Heart left ventricle (tissue), 16 donors: ENCODE measurements at regions not wholly inside any gene's neighbourhood (a gene's known extent, or its start where the extent isn't known, plus 50 kb on each side); places are given as distances from the start of the nearest gene placed in this dataset.

Source experiments
- ATAC-seq, 4 donors: fragments of 200-7000 bp; cut with Tn5 transposase; one replicate each; pipeline ENCODE4 v1.9.1; 2020 to 2022; ENCODE audit warnings: moderate library complexity in 4 of 4, mild to moderate bottlenecking in 3 of 4, moderate number of reproducible peaks in 1 of 4
- DNase-seq, 5 donors: peaks; one replicate each; pipeline ENCODE4 v3.0.0-alpha.2; 2020
- H3K27ac ChIP-seq, 12 donors: fragments of 200-600 bp; sonication (generic) in 4 of 12; one replicate each; pipeline versions ENCODE4 v1.5.0 to v1.8.0; 2016 to 2022; ENCODE audit warnings: mild to moderate bottlenecking in 2 of 12
- H3K27me3 ChIP-seq, 9 donors: fragments of 200-600 bp; sonication (generic) in 2 of 9; one replicate each; pipeline versions ENCODE4 v1.5.1 to v1.8.0; 2016 to 2022; ENCODE audit warnings: mild to moderate bottlenecking in 3 of 9
- H3K36me3 ChIP-seq, 9 donors: fragments of 200-600 bp; sonication (generic) in 2 of 9; one replicate each; pipeline versions ENCODE4 v1.5.0 to v1.8.0; 2018 to 2022; ENCODE audit warnings: mild to moderate bottlenecking in 2 of 9
- H3K4me1 ChIP-seq, 12 donors: fragments of 200-600 bp; sonication (generic) in 4 of 12; one replicate each; pipeline versions ENCODE4 v1.5.0 to v1.8.0; 2016 to 2022; ENCODE audit warnings: mild to moderate bottlenecking in 3 of 12
- H3K4me3 ChIP-seq, 12 donors: fragments of 200-600 bp; sonication (generic) in 4 of 12; one replicate each; pipeline versions ENCODE4 v1.5.0 to v1.8.0; 2017 to 2022; ENCODE audit warnings: mild to moderate bottlenecking in 9 of 12, moderate library complexity in 4 of 12
- H3K9me3 ChIP-seq, 12 donors: fragments of 200-600 bp; sonication (generic) in 4 of 12; one replicate each; pipeline versions ENCODE4 v1.5.0 to v1.8.0; 2016 to 2022; ENCODE audit warnings: mild to moderate bottlenecking in 1 of 12
- POLR2A ChIP-seq, 2 donors: fragments of 450-650 bp; IDR thresholded peaks; one replicate each; pipeline ENCODE4 v1.6.1; 2017; ENCODE audit warnings: antibody characterized with exemption in 2 of 2, mild to moderate bottlenecking in 2 of 2, moderate library complexity in 2 of 2
- WGBS, 4 donors: extraction: QIAGEN DNeasy Blood & Tissue Kit in 2 of 4; methylation state at CpG; one replicate each; pipeline versions ENCODE4 v1.1.5 to v1.1.7; 2013 to 2018; 5-methylcytosine and 5-hydroxymethylcytosine counted together
- intact Hi-C, 10 donors: fragments of 100-400 bp; cut with DNase I; formaldehyde crosslinking; loops; one replicate each; pipeline versions ENCODE4 v1.11.1 to v1.14.2; 2022
- TF ChIP-seq, protein P1 (sequence below), 12 donors: fragments of 200-600 bp; sonication (generic) in 4 of 12; IDR thresholded peaks; one replicate each; pipeline versions ENCODE4 v1.5.0 to v1.8.0; 2018 to 2022; ENCODE audit warnings: antibody characterized with exemption in 12 of 12, mild to moderate bottlenecking in 5 of 12
- donor health status: ischemic (EF 13 %, LVEDD 7.1; RV severe dilation, severe dysfunction).
- donor health status: healthy with polysubstance abuse.
- donor health status: DM: no; HTN: yes; CAD: no.
- donor health status: DM: no; HTN: no; CAD: no.
- donor health status: ischemic (EF 25% LVEDD 6.9; RV normal size, moderate dysfunction).
- donor health status: ischemic (EF 25% LVEDD 5.7; RV mildly dilated, moderate dysfunction).
- donor health status: healthy.
- donor health status: DM: yes; HTN: yes; CAD: no.
- donor health status: ischemic (EF 35%, LVEDD 5.7; RV mildly dilated, moderate dysfunction).
- donor health status: nonischemic (EF 11% LVEDD 7.7; RV severe dilation, severe dysfunction).
- donor health status: DM: yes; HTN: yes; CAD: no.
- donor health status: PGD.
- donor health status: ischemic (EF 29% LVEDD 5.4; RV normal size, mild dysfunction).
- donor health status: nonischemic (EF 23%, LVEDD 6.1; RV moderate dilation, normal function).

DNA sequence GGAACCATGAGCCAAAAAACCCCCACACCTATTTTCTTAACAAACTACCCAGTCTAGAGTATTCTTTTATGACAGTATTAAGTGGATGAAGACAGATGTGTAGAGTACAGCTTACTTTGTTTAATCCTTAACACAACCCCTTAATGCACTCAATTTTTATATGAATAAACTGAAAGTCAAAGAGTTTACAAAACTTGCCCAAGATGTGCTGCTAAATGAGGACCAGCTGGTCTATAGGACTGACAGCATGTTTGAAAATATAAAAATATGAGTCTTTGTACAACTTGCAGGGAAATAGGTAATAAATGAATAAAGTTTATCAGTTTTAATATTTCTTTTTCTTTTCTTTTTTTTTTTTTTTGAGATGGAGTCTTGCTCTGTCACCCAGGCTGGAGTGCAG is 102.3 kb downstream of the ZFY start:
- DNase-seq (no peak), ATAC-seq (no peak)
- Histone ChIP-seq H3K36me3 (no peaks in the 10 kb centered on the region), H3K4me3 (no peak overlapping the region), H3K9me3 (no peaks in the 10 kb centered on the region), H3K4me1 (no peaks in the 10 kb centered on the region), H3K27ac (no peak overlapping the region), H3K27me3 (no peaks in the 10 kb centered on the region)
- intact Hi-C loops = no loop called here
- TF ChIP-seq, protein P1, sequence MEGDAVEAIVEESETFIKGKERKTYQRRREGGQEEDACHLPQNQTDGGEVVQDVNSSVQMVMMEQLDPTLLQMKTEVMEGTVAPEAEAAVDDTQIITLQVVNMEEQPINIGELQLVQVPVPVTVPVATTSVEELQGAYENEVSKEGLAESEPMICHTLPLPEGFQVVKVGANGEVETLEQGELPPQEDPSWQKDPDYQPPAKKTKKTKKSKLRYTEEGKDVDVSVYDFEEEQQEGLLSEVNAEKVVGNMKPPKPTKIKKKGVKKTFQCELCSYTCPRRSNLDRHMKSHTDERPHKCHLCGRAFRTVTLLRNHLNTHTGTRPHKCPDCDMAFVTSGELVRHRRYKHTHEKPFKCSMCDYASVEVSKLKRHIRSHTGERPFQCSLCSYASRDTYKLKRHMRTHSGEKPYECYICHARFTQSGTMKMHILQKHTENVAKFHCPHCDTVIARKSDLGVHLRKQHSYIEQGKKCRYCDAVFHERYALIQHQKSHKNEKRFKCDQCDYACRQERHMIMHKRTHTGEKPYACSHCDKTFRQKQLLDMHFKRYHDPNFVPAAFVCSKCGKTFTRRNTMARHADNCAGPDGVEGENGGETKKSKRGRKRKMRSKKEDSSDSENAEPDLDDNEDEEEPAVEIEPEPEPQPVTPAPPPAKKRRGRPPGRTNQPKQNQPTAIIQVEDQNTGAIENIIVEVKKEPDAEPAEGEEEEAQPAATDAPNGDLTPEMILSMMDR (IDR thresholded peaks at IDR 0.05) = no peak
- TF ChIP-seq POLR2A (IDR thresholded peaks at IDR 0.05) = no peak

DNA sequence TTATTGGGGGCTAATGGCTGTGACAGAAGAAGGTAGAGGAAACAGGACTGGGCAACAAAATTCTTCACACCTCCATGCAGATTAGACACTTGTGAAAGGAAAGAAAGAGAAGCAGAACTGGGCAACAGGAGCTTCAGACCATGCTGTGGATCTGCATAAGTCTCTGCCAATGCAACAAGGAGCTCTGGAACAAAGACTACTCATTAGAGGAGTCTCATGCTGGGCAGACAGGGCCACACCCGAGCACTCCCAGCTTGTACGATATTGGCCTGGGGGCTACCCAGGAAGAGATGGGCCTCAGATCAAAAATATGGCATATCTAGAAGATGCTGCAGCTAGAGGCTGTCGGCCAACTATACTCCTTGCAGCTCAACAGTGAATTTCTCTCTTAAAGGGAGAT is 105.2 kb downstream of the ZFY start:
- WGBS, 4 donors = 82 to 86% methylated on average over 3 of the region's 3 CpGs; no CpG with 5 or more reads in 2 of the 4 donors
- H3K27me3 ChIP-seq = no peaks in the 10 kb centered on the region
- no peak for TF ChIP-seq POLR2A (IDR thresholded peaks at IDR 0.05)
- TF ChIP-seq, protein P1 (IDR thresholded peaks at IDR 0.05) = no peak
- H3K9me3 ChIP-seq = no peaks in the 10 kb centered on the region
- H3K27ac ChIP-seq = no peak overlapping the region
- H3K4me1 ChIP-seq = no peaks in the 10 kb centered on the region
- ATAC-seq (no peak), DNase-seq (no peak)
- H3K4me3 ChIP-seq = no peak overlapping the region
- no peaks in the 10 kb centered on the region for H3K36me3 ChIP-seq
- intact Hi-C loops = no loop called here

DNA sequence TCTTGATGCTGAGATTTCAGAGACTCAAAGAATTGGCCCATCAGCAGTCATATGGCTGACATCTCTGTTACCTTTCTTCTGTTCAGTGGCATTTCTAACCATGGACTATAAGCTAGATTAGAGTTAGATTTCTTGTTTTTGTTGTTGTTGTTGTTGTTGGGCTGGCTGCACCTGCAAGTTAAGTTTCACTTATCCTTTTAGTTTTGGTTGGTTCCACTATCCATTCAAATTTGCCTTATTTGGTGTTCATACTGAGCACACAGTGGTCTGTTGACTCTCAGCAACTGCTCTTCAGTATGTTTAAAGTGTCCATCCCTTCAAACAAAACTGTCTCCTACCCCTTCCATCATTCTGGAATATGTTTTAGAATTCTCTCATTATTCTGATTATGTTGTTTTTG is 106.8 kb downstream of the ZFY start:
- no peak overlapping the region for H3K4me3 ChIP-seq
- H3K36me3 ChIP-seq = no peaks in the 10 kb centered on the region
- H3K27me3 ChIP-seq = no peaks in the 10 kb centered on the region
- no peaks in the 10 kb centered on the region for H3K9me3 ChIP-seq
- no peaks in the 10 kb centered on the region for H3K4me1 ChIP-seq
- no peak for TF ChIP-seq POLR2A (IDR thresholded peaks at IDR 0.05)
- TF ChIP-seq, protein P1 (IDR thresholded peaks at IDR 0.05) = no peak
- DNase-seq (no peak), ATAC-seq (no peak)
- intact Hi-C loops = no loop called here
- H3K27ac ChIP-seq = no peak overlapping the region

DNA sequence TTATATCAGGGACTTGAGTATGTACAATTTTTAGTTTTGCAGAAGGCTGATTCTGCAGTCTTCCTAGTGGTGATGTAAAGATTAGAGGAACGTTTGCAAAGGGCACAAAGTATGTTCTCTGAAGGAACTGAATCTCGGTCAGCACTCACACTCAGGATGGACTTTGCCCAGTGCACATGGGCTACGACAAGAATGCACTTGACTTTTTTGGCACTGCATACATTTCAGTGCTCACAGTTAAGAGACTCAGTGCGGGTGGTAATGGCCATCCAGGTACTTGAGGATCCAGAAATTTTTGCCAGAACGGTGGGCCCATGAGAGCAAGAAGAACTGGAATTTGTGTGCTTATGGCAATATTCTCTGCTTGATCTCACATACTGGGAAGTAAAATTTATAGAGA is 107.7 kb downstream of the ZFY start:
- DNase-seq = no peak
- H3K27ac ChIP-seq = no peak overlapping the region
- no peaks in the 10 kb centered on the region for H3K27me3 ChIP-seq
- no peaks in the 10 kb centered on the region for H3K4me1 ChIP-seq
- H3K4me3 ChIP-seq = no peak overlapping the region
- intact Hi-C loops = no loop called here
- WGBS, 4 donors = 67 to 75% methylated on average over 5 of the region's 5 CpGs; no CpG with 5 or more reads in 2 of the 4 donors
- no peaks in the 10 kb centered on the region for H3K9me3 ChIP-seq
- H3K36me3 ChIP-seq = no peaks in the 10 kb centered on the region
- no peak for ATAC-seq
- TF ChIP-seq, protein P1 (IDR thresholded peaks at IDR 0.05) = no peak
- TF ChIP-seq POLR2A (IDR thresholded peaks at IDR 0.05) = no peak
